ENCODE measurements at regions not wholly inside any gene's neighbourhood (a gene's known extent, or its start where the extent isn't known, plus 50 kb on each side); places are given as distances from the start of the nearest gene placed in this dataset.

DNA sequence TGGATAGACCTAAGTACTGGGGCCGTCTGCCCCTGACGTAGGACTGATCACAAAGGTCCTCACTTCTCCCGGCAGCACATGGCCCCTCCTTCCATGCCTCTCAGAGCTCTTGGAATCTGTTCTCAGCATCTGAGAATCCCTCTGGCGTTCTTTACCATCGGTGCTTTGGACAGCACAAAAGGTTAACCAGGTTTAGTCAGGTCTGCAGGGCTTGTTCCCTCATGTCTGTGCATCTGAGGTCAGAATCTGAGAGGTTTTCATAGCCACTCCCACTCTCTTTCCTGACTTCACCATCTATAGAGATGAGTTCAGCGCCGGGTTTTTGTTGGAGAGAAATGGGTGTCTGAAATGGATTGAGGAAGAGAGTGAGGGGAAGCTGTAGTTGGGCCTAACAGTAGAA, 130.0 kb upstream of the ARHGAP5 start (continued):
- TF ChIP-seq KDM1A (IDR thresholded peaks at IDR 0.05; ENCODE audit: borderline replicate concordance, low read length), result no peak
- TF ChIP-seq FOSL1 (IDR thresholded peaks at IDR 0.05; ENCODE audit: insufficient read depth, low read depth, low read length), result no peak

All from H1 (cell line).